ENCODE measurements at regions not wholly inside any gene's neighbourhood (a gene's known extent, or its start where the extent isn't known, plus 50 kb on each side); places are given as distances from the start of the nearest gene placed in this dataset.

GRCh38 chr21:43269440-43269839 lies 100.6 kb downstream of the CRYAA start:
- no peak overlapping the region for H2AFZ ChIP-seq
- H4K20me1 ChIP-seq (replicated peaks; ENCODE audit: insufficient read depth), result no peaks in the 10 kb centered on the region
- H3K9me2 ChIP-seq (ENCODE audit: insufficient read depth), result no peaks in the 10 kb centered on the region
- TF ChIP-seq CTCF (conservative IDR thresholded peaks at IDR 0.05; ENCODE audit: low read depth in 2 of 2) (peak; percentile 50 to 74), REST (IDR thresholded peaks at IDR 0.05; ENCODE audit: unreplicated experiment) (no peak)
- H3K4me1 Mint-ChIP-seq, result no peaks in the 10 kb centered on the region
- H3K27ac Mint-ChIP-seq, result no peak overlapping the region
- no peak overlapping the region for H3K4me3 ChIP-seq
- DNase-seq (ENCODE audit: low spot score) (peak; percentile 59), ATAC-seq (peak; percentile 83)
- H3K27me3 ChIP-seq (ENCODE audit: insufficient read depth), result no peaks in the 10 kb centered on the region
- peaks cover 8% of the 10 kb centered on the region for H3K27me3 Mint-ChIP-seq (ENCODE audit: insufficient read depth, low read depth, poor library complexity)
- H3K36me3 Mint-ChIP-seq (ENCODE audit: low read depth), result no peaks in the 10 kb centered on the region
- no peaks in the 10 kb centered on the region for H3F3A ChIP-seq (replicated peaks; ENCODE audit: low read depth)
- H3K4me1 ChIP-seq (ENCODE audit: insufficient read depth), result no peaks in the 10 kb centered on the region
- H3K4me2 ChIP-seq, result no peak overlapping the region
- no peaks in the 10 kb centered on the region; the same call in 2 of the 3 replicates for H3K9me3 Mint-ChIP-seq
- no peak overlapping the region for H3K4me3 Mint-ChIP-seq
- no peaks in the 10 kb centered on the region for H3K79me2 ChIP-seq (replicated peaks; ENCODE audit: insufficient read depth)
- H3K27ac ChIP-seq (ENCODE audit: low read depth), result no peak overlapping the region
- no peaks in the 10 kb centered on the region for H3K36me3 ChIP-seq (ENCODE audit: insufficient read depth)

DNA sequence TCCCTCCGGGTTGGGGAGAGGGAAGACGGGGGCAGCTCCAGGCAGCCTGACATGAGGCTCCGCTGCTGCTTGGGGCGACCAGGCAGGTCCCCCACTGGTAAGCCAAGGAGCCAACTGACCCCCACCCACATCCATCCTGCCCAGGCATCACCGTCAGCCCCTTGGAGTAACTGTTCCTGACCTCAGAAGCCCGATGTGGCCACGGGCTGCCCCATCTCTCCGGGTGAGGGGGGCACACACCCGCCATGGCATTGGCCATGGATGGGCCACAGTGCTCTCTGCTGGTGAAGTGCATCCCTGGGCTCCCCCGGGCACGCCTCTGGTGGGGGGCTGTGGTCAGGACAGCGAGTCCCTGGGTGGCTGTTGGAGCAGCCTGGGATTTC lies 100.0 kb downstream of the CRYAA start:
- Histone ChIP-seq H3K4me3 (no peak overlapping the region), H3K79me2 (replicated peaks; ENCODE audit: insufficient read depth) (no peaks in the 10 kb centered on the region), H3K9me2 (ENCODE audit: insufficient read depth) (no peaks in the 10 kb centered on the region), H4K20me1 (replicated peaks; ENCODE audit: insufficient read depth) (no peaks in the 10 kb centered on the region), H3K36me3 (ENCODE audit: insufficient read depth) (no peaks in the 10 kb centered on the region), H3K27ac (ENCODE audit: low read depth) (no peak overlapping the region), H3K27me3 (ENCODE audit: insufficient read depth) (no peaks in the 10 kb centered on the region), H3F3A (replicated peaks; ENCODE audit: low read depth) (no peaks in the 10 kb centered on the region), H2AFZ (no peak overlapping the region), H3K4me2 (no peak overlapping the region), H3K4me1 (ENCODE audit: insufficient read depth) (no peaks in the 10 kb centered on the region)
- Mint-ChIP-seq H3K27me3 (ENCODE audit: insufficient read depth, low read depth, poor library complexity) (peaks cover 5% of the 10 kb centered on the region), H3K27ac (no peak overlapping the region), H3K4me1 (no peaks in the 10 kb centered on the region), H3K4me3 (no peak overlapping the region), H3K36me3 (ENCODE audit: low read depth) (no peaks in the 10 kb centered on the region), H3K9me3 (no peaks in the 10 kb centered on the region; the same call in 2 of the 3 replicates)
- TF ChIP-seq NANOG (IDR thresholded peaks at IDR 0.05; ENCODE audit: borderline replicate concordance) (no peak), CTCF (conservative IDR thresholded peaks at IDR 0.05; ENCODE audit: low read depth in 2 of 2) (peak in 1 of 2 experiments; percentile 29; a peak in 1 of 4 replicates)
- DNase-seq (ENCODE audit: low spot score) (no peak), ATAC-seq (peak; percentile 38)

Data from GM23338 (cell line).